ENCODE measurements at regions not wholly inside any gene's neighbourhood (a gene's known extent, or its start where the extent isn't known, plus 50 kb on each side); places are given as distances from the start of the nearest gene placed in this dataset.
"Not testable (repeated sequence)": the region's sequence is repeated elsewhere in the genome, so short reads cannot be mapped to it uniquely, and the experiment has no call there.

DNA sequence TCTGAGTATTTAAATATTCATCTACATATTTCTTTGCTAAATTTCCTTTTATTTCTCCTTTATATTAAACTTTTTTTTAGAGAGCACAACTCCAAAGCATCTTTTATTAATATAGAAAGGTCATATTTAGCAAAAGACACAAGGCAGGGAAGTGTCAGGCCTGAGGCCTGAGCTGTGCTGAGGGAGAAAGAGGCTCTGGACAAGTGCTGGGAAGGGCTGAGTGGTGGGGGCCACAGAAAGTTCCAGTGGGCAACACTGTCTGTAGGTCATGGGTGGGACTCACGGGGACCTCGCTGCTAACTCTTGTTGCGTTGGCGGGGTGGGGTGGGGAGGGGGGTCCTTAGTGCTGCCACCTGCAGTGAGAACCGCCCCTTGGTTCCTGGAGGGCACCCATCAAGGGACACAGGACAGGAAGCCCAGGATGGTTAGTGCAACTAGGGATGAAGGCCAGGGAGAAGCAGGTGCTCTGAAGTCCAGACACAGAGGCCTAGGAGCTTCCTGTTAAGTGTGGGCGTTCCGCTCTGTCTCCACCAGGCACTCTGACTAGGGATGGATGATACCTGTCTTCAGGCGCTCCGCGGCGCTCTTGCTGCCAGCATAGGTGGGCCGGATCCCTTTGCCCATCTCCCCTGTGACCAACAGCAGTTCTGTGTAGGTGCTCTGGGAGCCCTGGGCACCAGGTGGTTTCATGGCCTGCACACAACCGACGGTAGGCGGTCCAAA, 1510.5 kb downstream of the FOXD4L5 start:
- H3K27ac Mint-ChIP-seq, H3K36me3 Mint-ChIP-seq: not testable (repeated sequence)

DNA sequence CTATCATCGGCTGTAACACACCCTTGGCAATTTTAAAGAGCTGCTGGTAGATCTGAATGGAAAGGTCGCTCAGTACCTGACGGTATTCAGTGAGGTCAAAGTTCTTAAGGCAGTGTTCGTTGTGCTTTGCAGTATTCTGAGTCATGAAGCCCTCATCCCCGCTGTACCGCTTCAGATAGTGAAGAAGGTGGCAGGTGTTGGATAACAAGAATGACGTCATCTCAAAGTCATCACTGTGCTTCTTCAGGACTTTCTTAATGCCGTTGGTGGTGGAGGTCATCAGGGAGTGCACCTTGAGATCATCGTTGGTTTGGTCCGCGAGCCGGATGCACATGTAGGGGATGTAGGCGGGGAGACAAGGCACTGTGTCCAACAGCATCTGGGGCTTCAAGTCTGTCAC, 1522.8 kb downstream of the FOXD4L5 start:
- not testable (repeated sequence) for H3K9me3 Mint-ChIP-seq, H3K4me1 Mint-ChIP-seq, H3K4me3 Mint-ChIP-seq, H3K27ac Mint-ChIP-seq, H3K27me3 Mint-ChIP-seq, H3K36me3 Mint-ChIP-seq, ATAC-seq

More for the DNA sequence above, 1510.5 kb downstream of the FOXD4L5 start:
- not testable (repeated sequence) for H3K4me1 Mint-ChIP-seq, H3K27me3 Mint-ChIP-seq, H3K4me3 Mint-ChIP-seq, H3K9me3 Mint-ChIP-seq, ATAC-seq

DNA sequence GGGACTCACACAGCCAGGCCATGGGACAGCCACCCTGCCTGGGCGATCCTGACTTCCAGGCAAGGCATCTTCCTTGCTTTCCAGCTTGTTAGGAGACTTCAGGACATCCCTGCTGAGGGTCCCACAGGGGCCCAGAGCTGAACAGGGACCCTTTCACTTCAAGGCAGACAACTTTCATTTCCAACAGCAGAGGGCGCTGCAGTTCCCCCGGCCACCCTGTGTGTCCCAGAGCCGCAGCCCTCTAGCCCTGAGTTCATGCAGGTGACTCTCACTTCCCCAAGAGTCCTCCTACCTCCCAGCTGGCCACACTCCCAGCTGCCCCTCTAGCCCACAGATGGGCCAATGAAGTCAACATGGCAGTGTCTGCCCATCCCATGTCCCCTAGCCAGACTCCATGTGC, 1556.0 kb downstream of the FOXD4L5 start:
- not testable (repeated sequence) for H3K27ac Mint-ChIP-seq, H3K36me3 Mint-ChIP-seq, H3K4me3 Mint-ChIP-seq, H3K4me1 Mint-ChIP-seq, H3K27me3 Mint-ChIP-seq, ATAC-seq, H3K9me3 Mint-ChIP-seq

DNA sequence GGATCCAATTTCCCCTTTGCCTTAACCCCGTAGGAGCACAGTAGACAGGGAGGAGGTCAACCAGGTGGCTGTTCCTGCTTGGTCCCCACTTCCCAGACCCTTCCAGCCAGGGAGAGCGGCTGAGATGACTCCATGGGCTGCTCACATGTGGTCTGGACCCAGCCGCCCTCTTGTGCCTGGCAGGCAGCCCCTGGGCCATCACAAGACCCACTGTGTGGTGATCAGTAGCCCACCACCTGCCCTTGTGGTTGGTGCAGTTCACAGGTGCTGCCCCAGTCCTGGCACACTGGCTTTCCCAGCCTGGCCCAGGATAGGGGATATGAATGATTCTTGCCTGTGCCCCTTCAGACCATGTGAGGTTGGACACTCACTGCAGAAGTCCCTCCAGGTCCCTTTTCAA, 1556.7 kb downstream of the FOXD4L5 start:
- H3K9me3 Mint-ChIP-seq, result peaks cover 3% of the 10 kb centered on the region
- no peaks in the 10 kb centered on the region for H3K4me1 Mint-ChIP-seq
- no peak for ATAC-seq
- H3K36me3 Mint-ChIP-seq, result no peaks in the 10 kb centered on the region
- no peak overlapping the region for H3K27ac Mint-ChIP-seq
- no peak overlapping the region for H3K4me3 Mint-ChIP-seq
- no peaks in the 10 kb centered on the region for H3K27me3 Mint-ChIP-seq

DNA sequence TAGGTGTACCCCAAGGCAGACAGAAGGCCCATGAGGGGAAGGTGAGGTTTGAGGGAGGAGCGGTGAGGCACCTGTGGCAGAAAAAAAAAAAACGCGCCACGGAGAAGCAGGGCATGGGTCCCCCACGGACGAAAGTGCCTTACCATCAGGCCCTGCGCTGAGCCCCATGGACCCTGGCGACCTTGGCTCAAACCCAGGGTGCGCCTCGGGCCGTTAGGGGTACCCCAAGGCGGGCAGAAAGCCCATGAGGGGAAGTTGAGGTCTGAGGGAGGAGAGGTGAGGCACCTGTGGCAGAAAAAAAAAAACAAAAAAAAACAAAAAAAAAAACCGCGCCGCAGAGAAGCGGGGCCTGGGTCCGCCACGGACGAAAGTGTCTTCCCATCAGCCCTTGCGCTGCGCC, 1576.7 kb downstream of the FOXD4L5 start:
- H3K36me3 Mint-ChIP-seq, H3K4me1 Mint-ChIP-seq, ATAC-seq, H3K9me3 Mint-ChIP-seq, H3K27ac Mint-ChIP-seq, H3K27me3 Mint-ChIP-seq, H3K4me3 Mint-ChIP-seq: not testable (repeated sequence)

DNA sequence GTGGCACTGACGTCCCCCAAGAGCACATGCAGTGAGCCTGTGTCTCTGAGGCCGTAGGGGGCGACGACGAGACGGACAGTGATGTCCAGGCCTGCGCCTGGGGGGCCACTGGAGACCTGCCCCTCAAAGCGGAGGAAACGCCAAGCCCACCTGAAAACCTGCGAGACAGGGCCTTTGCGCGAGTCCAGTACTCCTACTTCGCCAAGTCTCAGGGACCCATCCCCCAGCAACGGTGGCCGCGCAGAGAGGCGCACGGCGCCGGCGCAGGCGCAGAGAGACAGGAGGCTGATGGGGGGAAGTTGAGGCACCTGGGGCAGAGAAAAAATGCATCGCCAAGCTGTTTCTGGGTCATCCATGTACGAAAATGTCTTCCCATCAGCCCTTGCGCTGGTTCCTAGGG, 1580.6 kb downstream of the FOXD4L5 start:
- not testable (repeated sequence) for H3K9me3 Mint-ChIP-seq, H3K4me1 Mint-ChIP-seq, H3K36me3 Mint-ChIP-seq, ATAC-seq, H3K4me3 Mint-ChIP-seq, H3K27ac Mint-ChIP-seq, H3K27me3 Mint-ChIP-seq

DNA sequence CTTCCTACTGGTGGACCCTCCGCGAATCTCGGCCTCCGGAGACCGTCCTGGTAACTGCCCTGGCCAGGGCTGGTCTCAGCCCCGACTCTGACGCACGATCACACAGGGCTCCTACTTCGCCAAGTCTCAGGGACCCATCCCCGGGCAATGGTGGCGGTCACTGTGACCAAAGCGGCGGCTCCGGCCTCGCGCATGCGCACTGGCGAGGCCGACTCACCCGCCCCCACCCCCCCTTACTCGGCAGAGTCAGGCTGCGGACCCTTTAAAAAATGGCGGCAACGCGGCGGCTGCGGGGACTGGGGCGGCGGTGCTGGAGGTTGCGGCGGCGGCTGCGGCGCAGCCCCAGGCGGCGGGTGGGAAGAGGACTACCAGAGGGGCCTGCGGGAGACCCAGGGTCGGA, 1581.3 kb downstream of the FOXD4L5 start:
- H3K4me3 Mint-ChIP-seq, H3K4me1 Mint-ChIP-seq, H3K27ac Mint-ChIP-seq, ATAC-seq, H3K9me3 Mint-ChIP-seq, H3K36me3 Mint-ChIP-seq, H3K27me3 Mint-ChIP-seq: not testable (repeated sequence)

DNA sequence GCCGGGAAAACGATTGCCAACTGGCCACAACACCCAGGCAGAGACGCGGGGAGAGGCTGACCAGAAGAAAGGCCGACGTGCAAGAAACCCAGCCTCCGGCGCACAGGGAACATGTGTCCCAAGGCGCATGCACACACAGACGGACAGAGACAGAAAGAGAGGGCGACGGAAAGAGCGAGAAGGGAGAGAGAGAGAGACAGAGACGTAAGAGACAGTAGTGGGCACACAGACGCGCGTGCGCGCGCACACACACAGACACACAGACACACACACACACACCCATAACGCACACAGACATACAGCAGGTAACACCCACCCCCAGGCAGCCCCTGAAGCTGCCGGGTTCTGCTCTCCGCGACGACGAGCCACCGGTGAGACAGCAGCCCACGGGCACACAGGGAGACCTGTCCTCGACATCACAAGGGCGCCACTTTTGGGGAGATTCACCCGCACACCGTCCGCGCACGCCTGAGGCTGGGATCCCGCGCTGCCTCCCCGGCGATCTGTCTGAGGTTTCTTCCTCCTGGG, 1581.8 kb downstream of the FOXD4L5 start:
- H3K27me3 Mint-ChIP-seq, H3K36me3 Mint-ChIP-seq, H3K27ac Mint-ChIP-seq, H3K4me3 Mint-ChIP-seq, ATAC-seq, H3K9me3 Mint-ChIP-seq, H3K4me1 Mint-ChIP-seq: not testable (repeated sequence)
